ENCODE measurements at regions not wholly inside any gene's neighbourhood (a gene's known extent, or its start where the extent isn't known, plus 50 kb on each side); places are given as distances from the start of the nearest gene placed in this dataset.
"Not testable (repeated sequence)": the region's sequence is repeated elsewhere in the genome, so short reads cannot be mapped to it uniquely, and the experiment has no call there.

DNA sequence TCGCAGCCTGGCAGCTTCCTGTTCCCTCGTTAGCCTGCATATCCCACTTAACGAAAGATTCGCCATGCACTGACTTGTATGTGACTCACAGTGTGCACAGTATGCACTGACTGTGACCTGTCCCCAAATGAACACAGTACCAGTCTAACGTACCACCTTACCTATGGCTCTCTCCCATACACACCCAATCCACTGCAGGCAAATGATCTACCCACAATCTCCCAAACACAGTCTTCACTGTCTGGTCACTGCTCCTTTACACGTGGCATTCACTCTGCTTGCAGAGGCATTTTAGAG lies 163.5 kb upstream of the EEA1 start:
- TF ChIP-seq, protein P1, sequence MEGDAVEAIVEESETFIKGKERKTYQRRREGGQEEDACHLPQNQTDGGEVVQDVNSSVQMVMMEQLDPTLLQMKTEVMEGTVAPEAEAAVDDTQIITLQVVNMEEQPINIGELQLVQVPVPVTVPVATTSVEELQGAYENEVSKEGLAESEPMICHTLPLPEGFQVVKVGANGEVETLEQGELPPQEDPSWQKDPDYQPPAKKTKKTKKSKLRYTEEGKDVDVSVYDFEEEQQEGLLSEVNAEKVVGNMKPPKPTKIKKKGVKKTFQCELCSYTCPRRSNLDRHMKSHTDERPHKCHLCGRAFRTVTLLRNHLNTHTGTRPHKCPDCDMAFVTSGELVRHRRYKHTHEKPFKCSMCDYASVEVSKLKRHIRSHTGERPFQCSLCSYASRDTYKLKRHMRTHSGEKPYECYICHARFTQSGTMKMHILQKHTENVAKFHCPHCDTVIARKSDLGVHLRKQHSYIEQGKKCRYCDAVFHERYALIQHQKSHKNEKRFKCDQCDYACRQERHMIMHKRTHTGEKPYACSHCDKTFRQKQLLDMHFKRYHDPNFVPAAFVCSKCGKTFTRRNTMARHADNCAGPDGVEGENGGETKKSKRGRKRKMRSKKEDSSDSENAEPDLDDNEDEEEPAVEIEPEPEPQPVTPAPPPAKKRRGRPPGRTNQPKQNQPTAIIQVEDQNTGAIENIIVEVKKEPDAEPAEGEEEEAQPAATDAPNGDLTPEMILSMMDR (IDR thresholded peaks at IDR 0.05; ENCODE audit: insufficient read depth, low read depth, low read length), result no peak
- H3K4me3 ChIP-seq (ENCODE audit: low read depth, low read length), result no peak overlapping the region
- no peak for DNase-seq (ENCODE audit: low read depth)

DNA sequence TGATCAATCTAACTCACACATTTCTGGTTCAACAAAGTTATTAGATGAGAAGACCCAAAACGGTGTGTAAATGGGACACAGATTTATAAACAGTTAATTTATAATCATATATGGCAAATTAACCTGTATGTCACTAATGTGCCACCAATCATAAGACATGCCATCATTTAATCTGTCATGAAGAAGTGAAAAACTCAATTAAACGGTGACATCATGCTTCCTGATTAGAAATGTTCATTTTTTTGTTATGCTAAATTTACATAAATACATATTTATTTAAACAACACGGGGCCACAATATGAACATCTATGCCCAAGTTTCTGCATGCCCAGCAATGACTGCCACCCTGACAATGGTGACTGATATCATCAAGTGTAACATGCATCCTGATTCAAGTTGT lies 164.1 kb upstream of the EEA1 start:
- TF ChIP-seq, protein P1 (IDR thresholded peaks at IDR 0.05; ENCODE audit: insufficient read depth, low read depth, low read length), result no peak

DNA sequence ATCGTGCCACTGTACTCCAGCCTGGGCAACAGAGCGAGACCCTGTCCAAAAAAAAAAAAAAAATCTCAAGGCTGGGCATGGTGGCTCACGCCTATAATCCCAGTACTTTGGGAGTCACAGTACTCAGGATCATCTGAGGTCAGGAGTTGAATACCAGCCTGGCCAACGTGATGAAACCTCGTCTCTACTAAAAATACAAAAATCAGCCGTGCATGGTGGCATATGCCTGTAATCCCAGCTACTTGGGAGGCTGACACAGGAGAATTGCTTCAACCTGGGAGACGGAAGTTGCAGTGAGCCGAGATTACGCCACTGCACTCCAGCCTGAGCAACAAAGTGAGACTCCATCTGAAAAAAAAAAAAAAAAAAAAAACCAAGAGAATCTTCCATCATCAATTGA lies 165.1 kb upstream of the EEA1 start:
- not testable (repeated sequence) for DNase-seq (ENCODE audit: low read depth); H3K4me3 ChIP-seq (ENCODE audit: low read depth, low read length)

More for the DNA sequence above, 164.1 kb upstream of the EEA1 start:
- no peak overlapping the region for H3K4me3 ChIP-seq (ENCODE audit: low read depth, low read length)
- DNase-seq (ENCODE audit: low read depth), result no peak

DNA sequence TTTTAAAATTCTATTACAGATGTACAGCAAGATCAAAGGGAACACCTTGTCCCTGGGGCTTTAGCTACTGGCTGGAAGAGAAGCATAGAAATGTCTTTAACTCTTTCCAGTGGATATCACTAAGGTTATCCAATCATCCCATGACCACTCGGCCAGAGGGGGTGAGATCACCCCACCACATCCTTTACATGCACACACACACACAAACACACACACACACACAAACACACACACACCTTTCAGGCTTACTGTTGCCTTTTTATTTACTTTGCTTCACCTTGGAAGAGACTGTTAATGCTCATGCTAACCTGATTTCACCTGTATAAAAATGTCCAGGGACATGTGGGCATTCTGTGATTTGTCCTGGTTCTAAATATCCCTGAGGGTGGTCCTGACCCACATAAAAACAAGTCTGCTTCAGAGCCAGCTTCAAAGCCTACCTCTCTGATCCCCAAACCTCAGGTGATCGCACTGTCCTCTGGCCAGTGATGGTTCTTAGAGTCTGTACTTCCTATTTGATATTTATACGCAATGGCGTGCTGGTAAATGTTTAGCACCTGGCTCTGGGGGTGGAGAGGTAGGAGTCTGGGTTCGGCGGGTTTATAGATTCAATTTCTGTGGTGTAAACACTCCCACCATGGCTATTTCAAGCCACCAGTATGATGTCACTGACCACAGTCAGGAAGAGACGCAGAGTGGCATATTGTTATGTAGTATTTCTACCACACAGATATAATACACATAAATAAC lies 166.1 kb upstream of the EEA1 start:
- no peak overlapping the region for H3K4me3 ChIP-seq (ENCODE audit: low read depth, low read length)
- TF ChIP-seq, protein P1 (IDR thresholded peaks at IDR 0.05; ENCODE audit: insufficient read depth, low read depth, low read length), result no peak
- no peak for DNase-seq (ENCODE audit: low read depth)

DNA sequence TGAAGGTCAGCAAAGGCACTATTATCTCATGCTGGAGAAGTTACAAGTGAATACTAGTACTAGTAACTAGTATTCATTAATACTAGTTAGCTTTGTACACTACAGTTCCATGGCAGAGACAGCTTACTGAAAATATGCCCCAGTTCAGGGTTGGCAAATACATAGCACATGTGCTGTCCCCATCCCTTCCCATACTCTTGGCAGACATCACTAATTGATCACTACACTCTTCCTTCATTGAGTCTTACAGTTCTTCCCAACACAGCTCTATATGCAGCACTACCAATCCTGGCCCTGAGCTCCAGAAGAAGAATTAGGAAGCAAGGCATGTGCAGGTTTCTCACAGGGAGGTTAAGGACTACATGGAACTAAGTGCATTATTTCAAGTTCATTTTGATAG lies 168.3 kb upstream of the EEA1 start:
- H3K4me3 ChIP-seq (ENCODE audit: low read depth, low read length), result no peak overlapping the region
- TF ChIP-seq, protein P1 (IDR thresholded peaks at IDR 0.05; ENCODE audit: insufficient read depth, low read depth, low read length), result no peak
- DNase-seq (ENCODE audit: low read depth), result no peak

DNA sequence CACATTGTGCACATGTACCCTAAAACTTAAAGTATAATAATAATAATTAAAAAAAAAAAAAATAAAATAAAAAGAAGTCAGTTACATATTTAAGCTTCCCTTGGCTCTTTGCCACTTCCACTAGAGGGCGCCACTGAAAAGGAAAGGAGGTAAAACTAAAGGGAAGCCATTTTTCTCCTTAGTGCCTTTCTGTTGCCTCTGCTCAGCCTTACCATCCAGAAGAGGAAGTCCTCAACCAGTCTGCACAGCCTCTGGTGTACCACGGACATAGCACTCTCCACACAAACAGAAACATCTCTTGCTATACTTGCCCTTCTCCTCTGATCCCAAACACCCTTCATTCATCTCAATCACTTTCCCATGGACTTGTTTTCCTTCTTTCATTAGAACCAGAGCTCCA lies 169.0 kb upstream of the EEA1 start:
- peak; percentile 58 for DNase-seq (ENCODE audit: low read depth)
- H3K4me3 ChIP-seq (ENCODE audit: low read depth, low read length), result no peak overlapping the region
- TF ChIP-seq, protein P1 (IDR thresholded peaks at IDR 0.05; ENCODE audit: insufficient read depth, low read depth, low read length), result peak; percentile 46

DNA sequence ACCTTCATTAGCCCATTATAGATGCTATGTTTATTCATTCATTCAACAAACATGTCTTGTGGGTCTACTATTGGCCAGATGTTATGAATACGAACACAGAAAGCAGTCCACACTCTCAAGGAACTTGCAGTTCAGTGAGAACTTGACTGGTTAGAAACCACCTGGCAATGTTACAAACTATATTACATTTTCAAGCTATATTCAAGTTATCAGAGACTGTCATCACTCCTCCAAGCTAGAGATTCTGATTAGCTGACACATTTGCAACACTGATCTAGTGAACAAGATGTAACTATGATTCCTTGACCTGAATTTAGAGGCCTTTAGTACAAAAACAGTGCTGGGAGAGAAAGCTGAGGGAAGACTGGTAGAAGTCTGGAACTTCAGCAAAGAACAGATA lies 170.7 kb upstream of the EEA1 start:
- H3K4me3 ChIP-seq (ENCODE audit: low read depth, low read length), result no peak overlapping the region

More for the DNA sequence above, 170.7 kb upstream of the EEA1 start:
- TF ChIP-seq, protein P1 (IDR thresholded peaks at IDR 0.05; ENCODE audit: insufficient read depth, low read depth, low read length), result no peak
- no peak for DNase-seq (ENCODE audit: low read depth)
